Neuronal stem cell (in vitro differentiated cells): ENCODE measurements at regions not wholly inside any gene's neighbourhood (a gene's known extent, or its start where the extent isn't known, plus 50 kb on each side); places are given as distances from the start of the nearest gene placed in this dataset.

ENCODE experiments used
- DNase-seq: peaks from one replicate; pipeline ENCODE4 v3.0.0-alpha.2; 2013; ENCODE audit warnings: low spot score
- H2AFZ ChIP-seq: one replicate; pipeline ENCODE4 v1.6.1; 2013; ENCODE audit warnings: mild to moderate bottlenecking, low read length, inconsistent platforms
- H2AK5ac ChIP-seq: 2 replicates; pipeline ENCODE4 v1.6.1; 2013; ENCODE audit warnings: low read depth, mild to moderate bottlenecking, inconsistent platforms, low read length, moderate library complexity, mixed read lengths
- H2BK120ac ChIP-seq: 2 replicates; pipeline ENCODE4 v1.6.1; 2013; ENCODE audit warnings: low read depth, mild to moderate bottlenecking, inconsistent platforms, low read length, moderate library complexity, mixed read lengths
- H2BK12ac ChIP-seq: one replicate; pipeline ENCODE4 v1.6.1; 2013; ENCODE audit warnings: low read length, inconsistent platforms
- H2BK15ac ChIP-seq: 2 replicates; pipeline ENCODE4 v1.6.1; 2013; ENCODE audit warnings: mild to moderate bottlenecking, low read length, inconsistent platforms, mixed read lengths
- H2BK5ac ChIP-seq: one replicate; pipeline ENCODE4 v1.6.1; 2013; ENCODE audit warnings: inconsistent platforms, mild to moderate bottlenecking, low read length, moderate library complexity
- H3K14ac ChIP-seq: one replicate; pipeline ENCODE4 v1.6.1; 2013; ENCODE audit warnings: low read length, inconsistent platforms
- H3K18ac ChIP-seq: 2 replicates; pipeline ENCODE4 v1.6.1; 2013; ENCODE audit warnings: low read length, inconsistent platforms
- H3K23ac ChIP-seq: 2 replicates; pipeline ENCODE4 v1.6.1; 2013; ENCODE audit warnings: low read depth, mild to moderate bottlenecking, mixed read lengths, low read length, inconsistent platforms; ENCODE audit not compliant: poor library complexity
- H3K27ac ChIP-seq: replicated peaks from 3 replicates; pipeline ENCODE4 v1.5.1; 2013; ENCODE audit warnings: low read length, inconsistent platforms
- H3K27me3 ChIP-seq, 3 experiments: 2 replicates each; pipeline ENCODE4 v1.6.1; 2013; ENCODE audit warnings: low read length in 3 of 3, mild to moderate bottlenecking in 2 of 3, inconsistent platforms in 1 of 3, low read depth in 1 of 3, mixed read lengths in 1 of 3, moderate library complexity in 1 of 3; ENCODE audit not compliant: control insufficient read depth in 3 of 3, insufficient read depth in 3 of 3
- H3K36me3 ChIP-seq, 2 donors: replicated peaks in 1 of 2; 2 replicates each; pipeline ENCODE4 v1.6.1; 2013; ENCODE audit warnings: low read length in 2 of 2; ENCODE audit not compliant: control insufficient read depth in 2 of 2, insufficient read depth in 2 of 2
- H3K4ac ChIP-seq: 2 replicates; pipeline ENCODE4 v1.6.1; 2013; ENCODE audit warnings: inconsistent platforms, mild to moderate bottlenecking, low read length, moderate library complexity
- H3K4me1 ChIP-seq, 2 donors: 1 replicate in 1 of 2; 2 replicates in 1 of 2; pipeline ENCODE4 v1.6.1; 2013; ENCODE audit warnings: low read length in 2 of 2, low read depth in 1 of 2; ENCODE audit not compliant: control insufficient read depth in 2 of 2, insufficient read depth in 1 of 2
- H3K4me2 ChIP-seq: one replicate; pipeline ENCODE4 v1.6.1; 2013; ENCODE audit warnings: mild to moderate bottlenecking, low read length, inconsistent platforms; ENCODE audit not compliant: insufficient read depth, poor library complexity, severe bottlenecking
- H3K4me3 ChIP-seq, 2 donors: 2 replicates each; pipeline ENCODE4 v1.5.1; 2013; ENCODE audit warnings: low read length in 2 of 2, mild to moderate bottlenecking in 2 of 2, inconsistent platforms in 1 of 2, moderate library complexity in 1 of 2
- H3K79me1 ChIP-seq: one replicate; pipeline ENCODE4 v1.6.1; 2013; ENCODE audit warnings: low read depth, mild to moderate bottlenecking, inconsistent platforms, low read length, moderate library complexity
- H3K9ac ChIP-seq: one replicate; pipeline ENCODE4 v1.6.1; 2013; ENCODE audit warnings: mild to moderate bottlenecking, low read depth, low read length, inconsistent platforms; ENCODE audit not compliant: poor library complexity
- H3K9me3 ChIP-seq, 2 donors: replicated peaks in 1 of 2; 2 replicates each; pipeline versions ENCODE3 to v1.6.1; 2013; ENCODE audit warnings: low read length in 2 of 2, mild to moderate bottlenecking in 2 of 2, inconsistent platforms in 1 of 2, low read depth in 1 of 2, mixed read lengths in 1 of 2, moderate library complexity in 1 of 2; ENCODE audit not compliant: control insufficient read depth in 2 of 2, insufficient read depth in 1 of 2
- H4K8ac ChIP-seq: one replicate; pipeline ENCODE4 v1.6.1; 2013; ENCODE audit warnings: low read depth, mild to moderate bottlenecking, inconsistent platforms, low read length, moderate library complexity
- H4K91ac ChIP-seq: one replicate; pipeline ENCODE4 v1.6.1; 2013; ENCODE audit warnings: low read length, low read depth, mild to moderate bottlenecking, inconsistent platforms; ENCODE audit not compliant: poor library complexity
- WGBS, 2 donors: extraction: QIAGEN DNeasy Blood & Tissue Kit; methylation state at CpG; one replicate each; pipeline ENCODE4 v1.1.7; 2013; ENCODE audit warnings: missing lambda C conversion rate in 2 of 2, mixed read lengths in 1 of 2; ENCODE audit not compliant: insufficient read length in 2 of 2, insufficient replicate concordance in 1 of 2; ENCODE audit errors: extremely low coverage in 2 of 2; 5-methylcytosine and 5-hydroxymethylcytosine counted together

GRCh38 chr6:6884916-6885315, 222.8 kb upstream of the RREB1 start:
- H3K79me1 ChIP-seq: no peaks in the 10 kb centered on the region
- H3K4me1 ChIP-seq: peaks cover 0 to 3% of the 10 kb centered on the region in 2 donors
- no peaks in the 10 kb centered on the region for H3K27me3 ChIP-seq
- H4K8ac ChIP-seq: no peak overlapping the region
- H2BK12ac ChIP-seq: no peak overlapping the region
- no peak overlapping the region for H2BK5ac ChIP-seq
- H3K4me2 ChIP-seq: no peak overlapping the region
- no peak overlapping the region for H2BK15ac ChIP-seq
- peak overlapping the region; percentile 30 for H2AK5ac ChIP-seq
- WGBS, 2 donors: no CpG with 5 or more reads among the region's 9 CpGs
- H3K4ac ChIP-seq: no peak overlapping the region
- no peak overlapping the region for H3K4me3 ChIP-seq
- H2AFZ ChIP-seq: no peak overlapping the region
- H3K36me3 ChIP-seq: no peaks in the 10 kb centered on the region
- no peak overlapping the region for H3K14ac ChIP-seq
- no peaks in the 10 kb centered on the region for H3K9me3 ChIP-seq
- no peak overlapping the region for H2BK120ac ChIP-seq
- no peak overlapping the region for H3K18ac ChIP-seq
- H3K27ac ChIP-seq: no peak overlapping the region
- H4K91ac ChIP-seq: no peak overlapping the region
- H3K23ac ChIP-seq: no peak overlapping the region
- no peak for DNase-seq
- H3K9ac ChIP-seq: no peak overlapping the region

DNA sequence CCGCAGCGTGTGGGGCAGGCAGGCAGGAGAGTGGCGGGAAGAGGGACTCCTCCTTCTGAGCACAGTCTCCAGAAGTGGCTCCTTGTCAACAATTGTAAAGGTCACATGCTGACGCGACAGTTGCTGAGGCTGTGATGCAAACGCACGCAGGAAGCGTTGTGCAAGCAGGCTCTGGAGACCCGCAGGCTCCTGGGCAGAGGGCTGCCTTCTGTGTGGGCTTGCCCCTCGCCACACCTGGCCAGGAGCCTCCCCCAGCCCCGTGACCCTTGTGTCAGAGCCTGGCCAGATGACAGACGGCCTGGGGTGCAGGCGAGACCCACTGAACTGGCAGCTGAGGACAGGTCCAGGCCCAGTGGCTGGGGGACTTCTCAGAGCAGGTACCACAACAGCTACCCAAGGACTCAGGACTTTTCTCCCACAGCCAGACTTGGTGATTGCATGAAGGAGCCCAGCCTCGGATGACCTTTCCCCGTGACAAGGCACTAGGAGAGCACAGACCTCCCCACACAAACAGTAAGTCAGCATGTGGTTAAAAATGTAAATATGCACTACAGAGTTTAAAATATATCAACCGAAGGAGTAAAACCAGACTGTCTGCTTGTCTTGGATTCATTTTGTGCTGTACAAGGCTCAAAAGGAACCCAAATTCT, 222.1 kb upstream of the RREB1 start:
- WGBS, 2 donors: no CpG with 5 or more reads among the region's 16 CpGs
- no peak for DNase-seq

DNA sequence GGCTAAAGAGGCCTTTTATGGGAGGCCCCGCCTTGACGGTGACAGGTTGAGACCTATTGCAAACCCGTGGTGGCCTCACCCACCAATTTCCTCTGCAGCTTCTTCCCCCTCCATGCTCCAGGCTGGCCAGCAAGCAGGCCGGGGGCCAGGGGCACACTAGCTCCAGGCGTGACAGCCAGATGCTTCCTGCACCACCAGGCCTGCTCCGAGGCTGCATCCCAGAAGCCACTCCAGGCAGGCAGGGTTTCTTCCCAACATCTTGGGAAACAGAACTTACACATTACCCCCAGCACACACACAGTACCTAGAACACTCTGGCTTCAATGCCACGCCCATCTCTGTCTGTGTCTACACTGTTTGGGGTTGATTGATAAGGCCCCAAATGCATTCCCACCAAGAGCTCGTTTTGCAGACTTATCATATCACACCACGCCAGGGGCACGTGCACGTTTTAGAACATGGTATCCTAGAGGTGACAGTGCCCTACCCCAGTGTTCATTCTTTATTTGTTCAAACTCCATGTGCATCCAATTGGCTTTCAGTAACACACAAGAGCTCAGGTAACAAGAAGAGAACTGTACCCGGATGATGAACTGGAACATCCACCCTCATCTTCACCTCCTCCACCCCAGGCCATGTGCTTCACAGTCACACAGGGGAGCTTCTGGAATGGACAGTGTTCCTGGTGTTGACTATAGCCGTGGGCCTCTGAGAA, 221.4 kb upstream of the RREB1 start:
- no peak overlapping the region for H3K23ac ChIP-seq
- no peaks in the 10 kb centered on the region for H3K9me3 ChIP-seq
- DNase-seq: no peak

More for the DNA sequence above, 222.1 kb upstream of the RREB1 start:
- no peak overlapping the region for H3K4ac ChIP-seq
- H2BK12ac ChIP-seq: peak overlapping the region; percentile 65
- no peak overlapping the region for H3K4me3 ChIP-seq
- H3K4me1 ChIP-seq: peaks cover 0 to 3% of the 10 kb centered on the region in 2 donors
- no peak overlapping the region for H2BK120ac ChIP-seq
- H3K23ac ChIP-seq: peak overlapping the region; percentile 43
- H3K18ac ChIP-seq: peak overlapping the region; percentile 66
- no peak overlapping the region for H3K14ac ChIP-seq
- H3K9me3 ChIP-seq: no peaks in the 10 kb centered on the region
- H4K91ac ChIP-seq: no peak overlapping the region
- H3K36me3 ChIP-seq: no peaks in the 10 kb centered on the region
- H2AFZ ChIP-seq: peak overlapping the region; percentile 49
- no peaks in the 10 kb centered on the region for H3K27me3 ChIP-seq
- H2BK15ac ChIP-seq: no peak overlapping the region
- H3K9ac ChIP-seq: peak overlapping the region; percentile 7
- H3K4me2 ChIP-seq: no peak overlapping the region
- H4K8ac ChIP-seq: no peak overlapping the region
- no peaks in the 10 kb centered on the region for H3K79me1 ChIP-seq
- H2AK5ac ChIP-seq: peak overlapping the region; percentile 34
- H2BK5ac ChIP-seq: peak overlapping the region; percentile 11
- H3K27ac ChIP-seq: no peak overlapping the region

DNA sequence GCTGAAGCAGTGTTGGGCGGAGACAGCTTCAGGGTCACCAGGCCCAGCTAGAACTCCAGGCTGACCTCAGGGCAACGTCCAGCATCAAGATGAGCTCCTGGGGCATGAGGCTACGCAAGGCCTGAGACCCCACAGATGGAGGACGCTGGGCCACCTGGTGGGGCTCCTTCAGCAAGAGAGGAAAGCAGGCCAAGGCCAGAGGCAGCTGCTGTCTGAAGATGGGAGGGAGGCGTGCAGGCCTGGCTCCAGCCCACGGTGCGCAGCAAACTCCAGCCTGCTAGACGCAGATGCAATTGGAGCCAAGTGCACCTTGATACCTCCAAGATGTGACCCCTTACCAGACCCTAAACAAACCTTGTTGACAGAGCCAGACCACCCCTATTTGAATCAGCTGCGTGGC, 220.9 kb upstream of the RREB1 start:
- H3K9me3 ChIP-seq: no peaks in the 10 kb centered on the region
- no peak overlapping the region for H2BK5ac ChIP-seq
- peak overlapping the region; percentile 5 for H3K14ac ChIP-seq
- H3K4ac ChIP-seq: no peak overlapping the region
- no peak overlapping the region for H2AK5ac ChIP-seq
- WGBS, 2 donors: no CpG with 5 or more reads among the region's 9 CpGs
- no peak overlapping the region for H2BK15ac ChIP-seq
- no peak overlapping the region for H3K23ac ChIP-seq
- peak overlapping the region; percentile 14 for H4K91ac ChIP-seq
- H2BK12ac ChIP-seq: no peak overlapping the region
- peaks cover 0 to 5% of the 10 kb centered on the region in 2 donors for H3K4me1 ChIP-seq
- no peaks in the 10 kb centered on the region for H3K79me1 ChIP-seq
- no peaks in the 10 kb centered on the region for H3K36me3 ChIP-seq
- H4K8ac ChIP-seq: no peak overlapping the region
- H3K4me3 ChIP-seq: no peak overlapping the region
- no peak overlapping the region for H3K18ac ChIP-seq
- no peak for DNase-seq
- H3K27me3 ChIP-seq: no peaks in the 10 kb centered on the region
- H3K4me2 ChIP-seq: no peak overlapping the region
- no peak overlapping the region for H3K27ac ChIP-seq
- no peak overlapping the region for H2AFZ ChIP-seq
- no peak overlapping the region for H2BK120ac ChIP-seq
- H3K9ac ChIP-seq: no peak overlapping the region

More for the DNA sequence above, 221.4 kb upstream of the RREB1 start:
- Histone ChIP-seq H3K4me1 (peaks cover 0 to 5% of the 10 kb centered on the region in 2 donors), H3K18ac (peak overlapping the region; percentile 11), H3K4me2 (no peak overlapping the region), H3K79me1 (no peaks in the 10 kb centered on the region), H2BK15ac (no peak overlapping the region), H2AK5ac (no peak overlapping the region), H3K9ac (no peak overlapping the region), H3K27me3 (no peaks in the 10 kb centered on the region), H4K8ac (no peak overlapping the region), H2AFZ (no peak overlapping the region), H4K91ac (no peak overlapping the region), H2BK5ac (no peak overlapping the region), H3K4ac (no peak overlapping the region), H2BK120ac (no peak overlapping the region), H3K4me3 (no peak overlapping the region), H2BK12ac (no peak overlapping the region), H3K14ac (peak overlapping the region; percentile 33), H3K36me3 (no peaks in the 10 kb centered on the region), H3K27ac (no peak overlapping the region)
- no CpG with 5 or more reads among the region's 13 CpGs for WGBS, 2 donors
